Caco-2 (cell line): ENCODE measurements at regions not wholly inside any gene's neighbourhood (a gene's known extent, or its start where the extent isn't known, plus 50 kb on each side); places are given as distances from the start of the nearest gene placed in this dataset.

Experiments used
- BruUV-seq: library from RNA; stranded (reverse); fragments of 400-500 nt; replicated peaks from 2 replicates; lab custom pipeline; 2021; lab: Mats Ljungman, UMichigan
- CTCF ChIA-PET: fragments of 300-600 bp; sonication (Branson Sonifier 250); formaldehyde crosslinking; loops from one replicate; lab custom pipeline; 2022; ENCODE audit warnings: antibody characterized with exemption; lab: Charles Lee
- POLR2A ChIA-PET: fragments of 300-600 bp; sonication (Branson Sonifier 250); formaldehyde crosslinking; loops from one replicate; lab custom pipeline; 2022; ENCODE audit warnings: antibody characterized with exemption; lab: Charles Lee
- DNase-seq, 2 experiments: peaks; one replicate each; pipeline versions ENCODE4 v3.0.0 to v3.0.0-alpha.2; 2020 to 2022
- H3K27me3 ChIP-seq: replicated peaks from 2 replicates; pipeline ENCODE4 v1.6.0; 2011; ENCODE audit warnings: low read length; ENCODE audit not compliant: control insufficient read depth, insufficient read depth
- H3K36me3 ChIP-seq: 2 replicates; pipeline ENCODE4 v1.5.1; 2011; ENCODE audit warnings: low read length; ENCODE audit not compliant: control insufficient read depth, insufficient read depth
- H3K4me1 ChIP-seq: fragments of 250-450 bp; sonication (Bioruptor Pico); 2 replicates; pipeline ENCODE4 v1.5.1; 2020; ENCODE audit warnings: mild to moderate bottlenecking
- H3K4me3 ChIP-seq: 2 replicates; pipeline ENCODE4 v1.5.1; 2011; ENCODE audit warnings: low read depth, mild to moderate bottlenecking, control low read depth, low read length
- H3K9me3 ChIP-seq: fragments of 250-450 bp; sonication (Bioruptor Pico); 2 replicates; pipeline ENCODE4 v1.5.1; 2020; ENCODE audit warnings: mild to moderate bottlenecking, moderate library complexity
- H3K27ac Mint-ChIP-seq: one replicate; pipeline ENCODE4 v1.8.0; 2022; ENCODE audit warnings: mixed read lengths; ENCODE audit not compliant: unreplicated experiment
- H3K27me3 Mint-ChIP-seq: one replicate; pipeline ENCODE4 v1.8.0; 2022; ENCODE audit warnings: mixed read lengths; ENCODE audit not compliant: insufficient read depth, unreplicated experiment
- H3K36me3 Mint-ChIP-seq: one replicate; pipeline ENCODE4 v1.8.0; 2022; ENCODE audit warnings: mild to moderate bottlenecking, mixed read lengths; ENCODE audit not compliant: insufficient read depth, unreplicated experiment
- H3K4me1 Mint-ChIP-seq: one replicate; pipeline ENCODE4 v1.8.0; 2022; ENCODE audit warnings: low read depth, mixed read lengths; ENCODE audit not compliant: unreplicated experiment
- H3K4me3 Mint-ChIP-seq: one replicate; pipeline ENCODE4 v1.8.0; 2022; ENCODE audit warnings: mild to moderate bottlenecking, moderate library complexity, mixed read lengths; ENCODE audit not compliant: unreplicated experiment
- H3K9me3 Mint-ChIP-seq: one replicate; pipeline ENCODE4 v1.8.0; 2022; ENCODE audit warnings: mixed read lengths; ENCODE audit not compliant: unreplicated experiment
- intact Hi-C: fragments of 100-400 bp; cut with micrococcal nuclease; formaldehyde crosslinking; loops from one replicate; pipeline ENCODE4 v1.10.0; 2022; ENCODE audit not compliant: unreplicated experiment
- TF ChIP-seq, protein P1 (sequence below), 2 experiments: fragments of 200-600 bp in 1 of 2; IDR thresholded peaks; 1 replicate in 1 of 2; 2 replicates in 1 of 2; pipeline versions ENCODE4 v1.5.1 to v1.8.0; 2011 to 2022; ENCODE audit warnings: antibody characterized with exemption in 1 of 2, control low read depth in 1 of 2, inconsistent platforms in 1 of 2, low read depth in 1 of 2, low read length in 1 of 2, mild to moderate bottlenecking in 1 of 2, moderate library complexity in 1 of 2; ENCODE audit not compliant: insufficient read depth in 1 of 2, severe bottlenecking in 1 of 2, unreplicated experiment in 1 of 2

DNA sequence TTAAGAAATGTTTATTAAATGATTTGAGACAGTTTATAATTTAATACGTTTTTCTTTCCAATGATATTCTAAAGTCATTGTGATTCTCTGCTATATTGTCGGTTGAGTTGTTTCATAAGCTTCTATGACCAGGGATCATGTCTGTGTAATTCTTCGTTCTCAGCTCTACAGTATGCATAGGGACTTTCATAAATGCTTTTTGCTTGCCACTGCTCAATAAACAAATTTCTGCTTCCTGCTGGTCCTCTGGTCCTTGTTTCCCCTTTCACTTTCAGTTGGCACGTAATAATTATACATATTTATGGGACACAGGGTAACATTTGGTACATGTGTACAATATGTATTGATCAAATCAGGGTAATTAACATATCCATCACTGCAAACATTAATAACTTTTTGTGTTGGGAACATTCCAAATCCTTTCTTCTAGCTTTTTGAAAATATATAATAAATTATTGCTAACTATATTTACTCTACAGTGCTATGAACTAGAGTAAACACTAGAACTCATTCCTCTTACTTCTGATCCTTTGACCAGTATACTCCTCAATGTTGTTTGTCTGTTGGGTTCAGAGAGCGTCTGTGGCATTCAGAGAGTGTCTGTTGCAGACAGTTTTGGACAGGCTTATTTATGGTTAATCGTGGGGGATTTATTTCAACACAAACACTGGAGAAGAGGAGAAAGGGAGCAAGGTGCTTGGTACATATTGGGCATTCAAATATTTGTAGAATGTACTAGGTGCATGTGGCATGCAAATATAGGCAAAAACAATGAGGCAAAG lies 68.3 kb upstream of the SPANXB1 start:
- Mint-ChIP-seq H3K4me1 (no peaks in the 10 kb centered on the region), H3K27me3 (no peaks in the 10 kb centered on the region), H3K36me3 (no peaks in the 10 kb centered on the region), H3K4me3 (no peak overlapping the region), H3K9me3 (no peaks in the 10 kb centered on the region), H3K27ac (no peak overlapping the region)
- intact Hi-C loops = no loop called here
- no TSS peak for BruUV-seq
- TF ChIP-seq, protein P1, sequence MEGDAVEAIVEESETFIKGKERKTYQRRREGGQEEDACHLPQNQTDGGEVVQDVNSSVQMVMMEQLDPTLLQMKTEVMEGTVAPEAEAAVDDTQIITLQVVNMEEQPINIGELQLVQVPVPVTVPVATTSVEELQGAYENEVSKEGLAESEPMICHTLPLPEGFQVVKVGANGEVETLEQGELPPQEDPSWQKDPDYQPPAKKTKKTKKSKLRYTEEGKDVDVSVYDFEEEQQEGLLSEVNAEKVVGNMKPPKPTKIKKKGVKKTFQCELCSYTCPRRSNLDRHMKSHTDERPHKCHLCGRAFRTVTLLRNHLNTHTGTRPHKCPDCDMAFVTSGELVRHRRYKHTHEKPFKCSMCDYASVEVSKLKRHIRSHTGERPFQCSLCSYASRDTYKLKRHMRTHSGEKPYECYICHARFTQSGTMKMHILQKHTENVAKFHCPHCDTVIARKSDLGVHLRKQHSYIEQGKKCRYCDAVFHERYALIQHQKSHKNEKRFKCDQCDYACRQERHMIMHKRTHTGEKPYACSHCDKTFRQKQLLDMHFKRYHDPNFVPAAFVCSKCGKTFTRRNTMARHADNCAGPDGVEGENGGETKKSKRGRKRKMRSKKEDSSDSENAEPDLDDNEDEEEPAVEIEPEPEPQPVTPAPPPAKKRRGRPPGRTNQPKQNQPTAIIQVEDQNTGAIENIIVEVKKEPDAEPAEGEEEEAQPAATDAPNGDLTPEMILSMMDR (IDR thresholded peaks at IDR 0.05; ENCODE audit: insufficient read depth in 1 of 2, low read depth in 1 of 2, low read length in 1 of 2, severe bottlenecking in 1 of 2, unreplicated experiment in 1 of 2) = no peak
- Histone ChIP-seq H3K9me3 (no peaks in the 10 kb centered on the region), H3K4me3 (no peak overlapping the region), H3K27me3 (no peaks in the 10 kb centered on the region), H3K4me1 (no peaks in the 10 kb centered on the region), H3K36me3 (no peaks in the 10 kb centered on the region)
- ChIA-PET CTCF (no interaction called here), POLR2A (no interaction called here)
- no peak for DNase-seq

DNA sequence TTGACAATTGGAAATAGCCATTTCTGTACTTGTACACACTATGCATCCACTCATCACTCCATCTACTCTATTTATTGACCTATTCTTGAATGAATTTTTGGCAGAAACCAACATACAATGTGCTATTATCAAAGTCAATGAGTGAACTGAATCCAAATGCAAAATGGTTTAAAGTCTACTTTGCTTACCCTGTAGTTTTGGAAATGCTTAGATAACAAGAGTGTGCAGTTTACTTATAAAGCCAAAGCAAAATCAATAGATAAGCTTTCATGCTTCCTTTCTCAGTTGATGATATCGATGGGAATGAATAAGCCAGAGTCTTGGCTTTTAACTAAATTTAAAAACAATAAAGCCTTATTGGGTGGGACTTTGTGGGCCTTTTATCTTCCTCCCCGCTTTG lies 58.9 kb upstream of the SPANXB1 start:
- TF ChIP-seq, protein P1 (IDR thresholded peaks at IDR 0.05; ENCODE audit: insufficient read depth in 1 of 2, low read depth in 1 of 2, low read length in 1 of 2, severe bottlenecking in 1 of 2, unreplicated experiment in 1 of 2) = no peak

DNA sequence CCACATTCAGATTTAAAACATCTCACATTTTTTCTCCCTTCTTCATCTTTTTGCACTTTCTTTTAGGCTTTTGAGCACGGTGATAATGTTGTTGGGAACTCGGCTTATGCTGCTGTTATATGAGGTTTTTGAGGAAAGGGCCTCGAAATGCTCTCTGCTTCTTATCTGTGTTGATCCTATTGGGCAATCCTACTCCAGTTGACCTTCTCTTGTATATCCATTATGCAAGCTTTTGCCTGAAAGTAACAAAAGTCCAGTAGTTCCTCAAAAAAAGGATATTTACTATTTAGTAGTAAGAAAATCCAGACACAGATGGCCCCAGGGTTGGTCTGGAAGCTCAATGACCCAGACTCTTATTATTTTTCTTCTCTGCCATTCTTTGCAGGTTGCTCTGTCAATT lies 57.7 kb upstream of the SPANXB1 start:
- Mint-ChIP-seq H3K36me3 (no peaks in the 10 kb centered on the region), H3K27me3 (no peaks in the 10 kb centered on the region), H3K4me1 (no peaks in the 10 kb centered on the region), H3K27ac (no peak overlapping the region), H3K4me3 (no peak overlapping the region), H3K9me3 (no peaks in the 10 kb centered on the region)
- no TSS peak for BruUV-seq
- Histone ChIP-seq H3K4me3 (no peak overlapping the region), H3K27me3 (no peaks in the 10 kb centered on the region), H3K9me3 (no peaks in the 10 kb centered on the region), H3K4me1 (no peaks in the 10 kb centered on the region), H3K36me3 (no peaks in the 10 kb centered on the region)
- ChIA-PET POLR2A (no interaction called here), CTCF (no interaction called here)
- intact Hi-C loops = no loop called here
- TF ChIP-seq, protein P1 (IDR thresholded peaks at IDR 0.05; ENCODE audit: insufficient read depth in 1 of 2, low read depth in 1 of 2, low read length in 1 of 2, severe bottlenecking in 1 of 2, unreplicated experiment in 1 of 2) = no peak
- no peak for DNase-seq

More for the DNA sequence above, 58.9 kb upstream of the SPANXB1 start:
- ChIA-PET CTCF (no interaction called here), POLR2A (no interaction called here)
- Histone ChIP-seq H3K36me3 (no peaks in the 10 kb centered on the region), H3K4me1 (no peaks in the 10 kb centered on the region), H3K4me3 (no peak overlapping the region), H3K9me3 (no peaks in the 10 kb centered on the region), H3K27me3 (no peaks in the 10 kb centered on the region)
- Mint-ChIP-seq H3K36me3 (no peaks in the 10 kb centered on the region), H3K4me3 (no peak overlapping the region), H3K9me3 (no peaks in the 10 kb centered on the region), H3K27ac (no peak overlapping the region), H3K27me3 (no peaks in the 10 kb centered on the region), H3K4me1 (no peaks in the 10 kb centered on the region)
- intact Hi-C loops = no loop called here
- DNase-seq = no peak
- no TSS peak for BruUV-seq
